HepG2 (cell line): ENCODE measurements at regions not wholly inside any gene's neighbourhood (a gene's known extent, or its start where the extent isn't known, plus 50 kb on each side); places are given as distances from the start of the nearest gene placed in this dataset.

Source experiments
- ATAC-seq: fragments of 200-7000 bp; cut with Tn5 transposase; 3 replicates; pipeline ENCODE4 v1.9.1; 2020; ENCODE audit warnings: mild to moderate bottlenecking, moderate library complexity
- BruUV-seq: library from RNA; stranded (reverse); fragments of 400-500 nt; replicated peaks from 2 replicates; lab custom pipeline; 2021; lab: Mats Ljungman, UMichigan
- CTCF ChIA-PET: fragments of 300-600 bp; formaldehyde crosslinking; extraction: SDS; loops from one replicate; lab custom pipeline; 2021; ENCODE audit warnings: low total read pairs, inconsistent platforms, low intra/inter-chr PET ratio; lab: Yijun Ruan, JAX
- POLR2A ChIA-PET: fragments of 350-600 bp; sonication (Branson Sonifier 250); formaldehyde crosslinking; loops from one replicate; lab custom pipeline; 2020; ENCODE audit warnings: antibody characterized with exemption, inconsistent platforms; lab: Yijun Ruan, JAX
- DNase-seq: peaks from one replicate; pipeline ENCODE4 v3.0.0-alpha.2; 2015; ENCODE audit warnings: low spot score
- FAIRE-seq: peaks from 3 replicates; lab custom pipeline; 2011; peaks lifted over from hg19 to GRCh38; lab: Jason Lieb, UNC
- H2AFZ ChIP-seq: one replicate; pipeline ENCODE4 v1.6.1; 2011; ENCODE audit warnings: low read length, inconsistent platforms
- H3K27ac ChIP-seq: fragments of 300-600 bp; 3 replicates; pipeline ENCODE4 v1.8.0; 2011; ENCODE audit warnings: mixed run types, mild to moderate bottlenecking, mixed read lengths, low read length, inconsistent platforms; ENCODE audit not compliant: insufficient read depth; ENCODE audit errors: extremely low read length
- H3K27me3 ChIP-seq, 2 experiments: fragments of 200-600 bp in 1 of 2; 2 replicates in 1 of 2; 3 replicates in 1 of 2; pipeline versions ENCODE4 v1.6.0 to v1.8.0; 2011; ENCODE audit warnings: low read length in 2 of 2, mild to moderate bottlenecking in 2 of 2, moderate library complexity in 2 of 2, inconsistent platforms in 1 of 2; ENCODE audit not compliant: insufficient read depth in 2 of 2, control insufficient read depth in 1 of 2
- H3K36me3 ChIP-seq, 2 experiments: fragments of 200-600 bp in 1 of 2; replicated peaks in 1 of 2; 2 replicates in 1 of 2; 3 replicates in 1 of 2; pipeline versions ENCODE4 v1.5.1 to v1.8.0; 2011; ENCODE audit warnings: low read length in 2 of 2, inconsistent platforms in 1 of 2; ENCODE audit not compliant: insufficient read depth in 2 of 2, control insufficient read depth in 1 of 2
- H3K4me1 ChIP-seq: 2 replicates; pipeline ENCODE4 v1.5.1; 2012; ENCODE audit warnings: low read length, inconsistent platforms; ENCODE audit not compliant: insufficient read depth
- H3K4me2 ChIP-seq: 2 replicates; pipeline ENCODE4 v1.6.0; 2011; ENCODE audit warnings: low read depth, low read length, inconsistent platforms
- H3K4me3 ChIP-seq, 3 experiments: fragments of 200-600 bp in 1 of 3; sonication (generic), shearing (Covaris generic) in 1 of 3; replicated peaks in 1 of 3; 2 replicates each; pipeline ENCODE4 v1.5.1; 2011 to 2016; ENCODE audit warnings: low read length in 3 of 3, inconsistent platforms in 2 of 3, low read depth in 2 of 3, mild to moderate bottlenecking in 2 of 3, control low read depth in 1 of 3, mixed read lengths in 1 of 3; ENCODE audit not compliant: insufficient read depth in 1 of 3
- H3K79me2 ChIP-seq: one replicate; pipeline ENCODE4 v1.6.1; 2011; ENCODE audit warnings: low read length, inconsistent platforms; ENCODE audit not compliant: insufficient read depth
- H3K9ac ChIP-seq: 2 replicates; pipeline ENCODE4 v1.6.0; 2011; ENCODE audit warnings: mild to moderate bottlenecking, low read depth, low read length, inconsistent platforms; ENCODE audit not compliant: insufficient read depth
- H3K9me3 ChIP-seq: 2 replicates; pipeline ENCODE4 v1.5.1; 2012; ENCODE audit warnings: mild to moderate bottlenecking, low read length
- H4K20me1 ChIP-seq: 2 replicates; pipeline ENCODE4 v1.6.0; 2011; ENCODE audit warnings: inconsistent platforms, mild to moderate bottlenecking, low read length, moderate library complexity; ENCODE audit not compliant: insufficient read depth
- ARNT2 ChIP-seq: sonication (generic); formaldehyde crosslinking; IDR thresholded peaks from 2 replicates; pipeline ENCODE4 v1.8.0; 2022; ENCODE audit warnings: mild to moderate bottlenecking, low read depth, missing genetic modification reagents, moderate library complexity
- GABPB1 ChIP-seq: IDR thresholded peaks from 2 replicates; pipeline ENCODE4 v1.6.1; 2016; ENCODE audit warnings: mild to moderate bottlenecking, missing genetic modification reagents, moderate library complexity, missing compliant biosample characterization
- MTF2 ChIP-seq: sonication (generic); formaldehyde crosslinking; IDR thresholded peaks from 2 replicates; pipeline ENCODE4 v1.5.0; 2020; ENCODE audit warnings: missing genetic modification reagents, borderline replicate concordance
- NFKBIZ ChIP-seq: IDR thresholded peaks from 2 replicates; pipeline ENCODE4 v1.6.1; 2018; ENCODE audit warnings: missing genetic modification reagents, missing compliant biosample characterization
- NPAS2 ChIP-seq: sonication (generic); formaldehyde crosslinking; IDR thresholded peaks from 2 replicates; pipeline ENCODE4 v1.8.0; 2022; ENCODE audit warnings: mild to moderate bottlenecking, missing genetic modification reagents, borderline replicate concordance
- YEATS2 ChIP-seq: sonication (generic); formaldehyde crosslinking; IDR thresholded peaks from 2 replicates; pipeline ENCODE4 v1.4.0; 2020; ENCODE audit warnings: missing genetic modification reagents, borderline replicate concordance
- ZKSCAN5 ChIP-seq: sonication (generic); formaldehyde crosslinking; IDR thresholded peaks from 2 replicates; pipeline ENCODE4 v1.5.1; 2020; ENCODE audit warnings: mild to moderate bottlenecking, missing genetic modification reagents
- ZNF17 ChIP-seq: sonication (generic); formaldehyde crosslinking; IDR thresholded peaks from 2 replicates; pipeline ENCODE4 v1.5.0; 2020; ENCODE audit warnings: mild to moderate bottlenecking, missing genetic modification reagents
- ZNF883 ChIP-seq: sonication (generic); formaldehyde crosslinking; IDR thresholded peaks from 2 replicates; pipeline ENCODE4 v1.5.1; 2020; ENCODE audit warnings: mild to moderate bottlenecking, missing genetic modification reagents; ENCODE audit errors: not compliant biosample characterization
- ZSCAN30 ChIP-seq: sonication (generic); formaldehyde crosslinking; IDR thresholded peaks from 2 replicates; pipeline ENCODE4 v1.5.0; 2020; ENCODE audit warnings: mild to moderate bottlenecking, missing genetic modification reagents
- WGBS: methylation state at CpG from one replicate; pipeline ENCODE4 v1.1.6; 2017; ENCODE audit warnings: low lambda C conversion rate; 5-methylcytosine and 5-hydroxymethylcytosine counted together
- in situ Hi-C: cut with HindIII; loops from 2 replicates; pipeline ENCODE4 v1.10.0; 2017; ENCODE audit warnings: low pct_unique_long_range_greater_than_20kb; ENCODE audit not compliant: extremely low pct_ligation_motif_present
- intact Hi-C: fragments of 100-400 bp; cut with micrococcal nuclease; formaldehyde crosslinking; loops from one replicate; pipeline ENCODE4 v1.10.0; 2022; ENCODE audit not compliant: unreplicated experiment
- TF ChIP-seq, protein P1 (sequence below): sonication (generic); formaldehyde crosslinking; IDR thresholded peaks from 2 replicates; pipeline ENCODE4 v1.4.0; 2020; ENCODE audit warnings: missing genetic modification reagents
- TF ChIP-seq, protein P2 (sequence below): sonication (generic); formaldehyde crosslinking; IDR thresholded peaks from 2 replicates; pipeline ENCODE4 v1.4.0; 2020; ENCODE audit warnings: missing genetic modification reagents
- TF ChIP-seq, protein P3 (sequence below): sonication (generic); formaldehyde crosslinking; IDR thresholded peaks from 2 replicates; pipeline ENCODE4 v1.5.1; 2020; ENCODE audit warnings: missing genetic modification reagents, mild to moderate bottlenecking, borderline replicate concordance
- TF ChIP-seq, protein P4 (sequence below): sonication (generic); formaldehyde crosslinking; IDR thresholded peaks from 2 replicates; pipeline ENCODE4 v1.4.0; 2020; ENCODE audit warnings: missing genetic modification reagents

DNA sequence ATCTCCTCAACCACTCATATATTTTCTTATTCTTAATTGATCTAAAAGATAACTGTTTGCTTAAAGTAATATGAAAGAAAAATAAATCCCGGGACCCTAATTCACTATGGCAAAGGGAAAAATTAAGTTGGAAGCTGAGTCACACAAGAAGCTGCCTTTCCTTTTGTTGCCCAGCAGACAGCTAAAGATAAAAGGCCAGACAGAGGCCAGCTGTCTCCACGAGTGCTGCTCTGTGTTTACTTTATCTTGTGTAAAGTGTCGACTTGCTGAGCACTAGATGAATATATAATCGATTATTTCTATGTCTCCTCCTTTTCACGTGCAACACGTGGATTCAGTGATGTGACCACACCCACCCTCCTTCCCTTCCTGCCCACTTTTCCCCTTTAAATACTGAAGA, 52.8 kb upstream of the NSMCE3 start (continued):
- TF ChIP-seq, protein P1, sequence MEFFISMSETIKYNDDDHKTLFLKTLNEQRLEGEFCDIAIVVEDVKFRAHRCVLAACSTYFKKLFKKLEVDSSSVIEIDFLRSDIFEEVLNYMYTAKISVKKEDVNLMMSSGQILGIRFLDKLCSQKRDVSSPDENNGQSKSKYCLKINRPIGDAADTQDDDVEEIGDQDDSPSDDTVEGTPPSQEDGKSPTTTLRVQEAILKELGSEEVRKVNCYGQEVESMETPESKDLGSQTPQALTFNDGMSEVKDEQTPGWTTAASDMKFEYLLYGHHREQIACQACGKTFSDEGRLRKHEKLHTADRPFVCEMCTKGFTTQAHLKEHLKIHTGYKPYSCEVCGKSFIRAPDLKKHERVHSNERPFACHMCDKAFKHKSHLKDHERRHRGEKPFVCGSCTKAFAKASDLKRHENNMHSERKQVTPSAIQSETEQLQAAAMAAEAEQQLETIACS (CRISPR knock-in tag), result no peak
- TF ChIP-seq, protein P2, sequence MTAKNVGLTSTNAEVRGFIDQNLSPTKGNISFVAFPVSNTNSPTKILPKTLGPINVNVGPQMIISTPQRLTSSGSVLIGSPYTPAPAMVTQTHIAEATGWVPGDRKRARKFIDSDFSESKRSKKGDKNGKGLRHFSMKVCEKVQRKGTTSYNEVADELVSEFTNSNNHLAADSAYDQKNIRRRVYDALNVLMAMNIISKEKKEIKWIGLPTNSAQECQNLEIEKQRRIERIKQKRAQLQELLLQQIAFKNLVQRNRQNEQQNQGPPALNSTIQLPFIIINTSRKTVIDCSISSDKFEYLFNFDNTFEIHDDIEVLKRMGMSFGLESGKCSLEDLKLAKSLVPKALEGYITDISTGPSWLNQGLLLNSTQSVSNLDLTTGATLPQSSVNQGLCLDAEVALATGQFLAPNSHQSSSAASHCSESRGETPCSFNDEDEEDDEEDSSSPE (CRISPR knock-in tag), result no peak
- TF ChIP-seq MTF2 (CRISPR knock-in tag), result no peak
- TF ChIP-seq GABPB1, result no peak
- TF ChIP-seq, protein P3, sequence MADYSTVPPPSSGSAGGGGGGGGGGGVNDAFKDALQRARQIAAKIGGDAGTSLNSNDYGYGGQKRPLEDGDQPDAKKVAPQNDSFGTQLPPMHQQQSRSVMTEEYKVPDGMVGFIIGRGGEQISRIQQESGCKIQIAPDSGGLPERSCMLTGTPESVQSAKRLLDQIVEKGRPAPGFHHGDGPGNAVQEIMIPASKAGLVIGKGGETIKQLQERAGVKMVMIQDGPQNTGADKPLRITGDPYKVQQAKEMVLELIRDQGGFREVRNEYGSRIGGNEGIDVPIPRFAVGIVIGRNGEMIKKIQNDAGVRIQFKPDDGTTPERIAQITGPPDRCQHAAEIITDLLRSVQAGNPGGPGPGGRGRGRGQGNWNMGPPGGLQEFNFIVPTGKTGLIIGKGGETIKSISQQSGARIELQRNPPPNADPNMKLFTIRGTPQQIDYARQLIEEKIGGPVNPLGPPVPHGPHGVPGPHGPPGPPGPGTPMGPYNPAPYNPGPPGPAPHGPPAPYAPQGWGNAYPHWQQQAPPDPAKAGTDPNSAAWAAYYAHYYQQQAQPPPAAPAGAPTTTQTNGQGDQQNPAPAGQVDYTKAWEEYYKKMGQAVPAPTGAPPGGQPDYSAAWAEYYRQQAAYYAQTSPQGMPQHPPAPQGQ (CRISPR knock-in tag), result no peak

DNA sequence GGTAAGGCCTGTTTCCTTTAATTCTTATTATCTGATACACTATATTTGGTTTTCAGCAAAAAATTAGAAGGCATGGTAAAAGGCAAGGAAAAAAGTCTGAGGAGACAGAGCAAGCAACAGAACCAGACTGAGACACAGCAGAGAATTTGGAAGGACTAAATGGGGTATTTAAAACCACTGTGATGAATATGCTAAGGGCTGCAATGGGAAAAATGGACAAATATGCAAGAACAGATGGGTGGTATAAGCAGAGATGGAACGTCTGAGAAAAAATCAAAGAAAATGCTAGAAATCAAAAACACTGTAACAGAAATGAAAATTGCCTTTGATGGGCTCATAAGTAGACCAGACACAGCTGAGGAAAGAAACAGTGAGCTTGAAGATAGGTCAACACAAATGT, 50.8 kb upstream of the NSMCE3 start:
- no peaks in the 10 kb centered on the region for H4K20me1 ChIP-seq
- no peak overlapping the region for H3K27ac ChIP-seq
- POLR2A ChIA-PET, result no interaction called here
- WGBS, result 0% methylated on average over 1 of the region's 1 CpG
- no TSS peak for BruUV-seq
- no peak for DNase-seq
- no peaks in the 10 kb centered on the region for H3K27me3 ChIP-seq
- intact Hi-C loops, result no loop called here
- H3K4me1 ChIP-seq, result no peaks in the 10 kb centered on the region
- H3K4me3 ChIP-seq, result no peak overlapping the region
- no peak for FAIRE-seq
- no peak for ATAC-seq
- H3K36me3 ChIP-seq, result no peaks in the 10 kb centered on the region
- H3K4me2 ChIP-seq, result no peak overlapping the region
- TF ChIP-seq ZNF17 (no peak), ZNF883 (CRISPR knock-in tag) (no peak), ZKSCAN5 (no peak), NFKBIZ (CRISPR knock-in tag) (no peak), NPAS2 (CRISPR knock-in tag) (no peak), YEATS2 (no peak), ZSCAN30 (CRISPR knock-in tag) (no peak), ARNT2 (CRISPR knock-in tag) (no peak)
- TF ChIP-seq, protein P4, sequence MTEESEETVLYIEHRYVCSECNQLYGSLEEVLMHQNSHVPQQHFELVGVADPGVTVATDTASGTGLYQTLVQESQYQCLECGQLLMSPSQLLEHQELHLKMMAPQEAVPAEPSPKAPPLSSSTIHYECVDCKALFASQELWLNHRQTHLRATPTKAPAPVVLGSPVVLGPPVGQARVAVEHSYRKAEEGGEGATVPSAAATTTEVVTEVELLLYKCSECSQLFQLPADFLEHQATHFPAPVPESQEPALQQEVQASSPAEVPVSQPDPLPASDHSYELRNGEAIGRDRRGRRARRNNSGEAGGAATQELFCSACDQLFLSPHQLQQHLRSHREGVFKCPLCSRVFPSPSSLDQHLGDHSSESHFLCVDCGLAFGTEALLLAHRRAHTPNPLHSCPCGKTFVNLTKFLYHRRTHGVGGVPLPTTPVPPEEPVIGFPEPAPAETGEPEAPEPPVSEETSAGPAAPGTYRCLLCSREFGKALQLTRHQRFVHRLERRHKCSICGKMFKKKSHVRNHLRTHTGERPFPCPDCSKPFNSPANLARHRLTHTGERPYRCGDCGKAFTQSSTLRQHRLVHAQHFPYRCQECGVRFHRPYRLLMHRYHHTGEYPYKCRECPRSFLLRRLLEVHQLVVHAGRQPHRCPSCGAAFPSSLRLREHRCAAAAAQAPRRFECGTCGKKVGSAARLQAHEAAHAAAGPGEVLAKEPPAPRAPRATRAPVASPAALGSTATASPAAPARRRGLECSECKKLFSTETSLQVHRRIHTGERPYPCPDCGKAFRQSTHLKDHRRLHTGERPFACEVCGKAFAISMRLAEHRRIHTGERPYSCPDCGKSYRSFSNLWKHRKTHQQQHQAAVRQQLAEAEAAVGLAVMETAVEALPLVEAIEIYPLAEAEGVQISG, result no peak
- TF ChIP-seq, all 625 proteins: peak for 0
- CTCF ChIA-PET, result no interaction called here
- Histone ChIP-seq H3K9ac (no peak overlapping the region), H3K9me3 (0 out of 2 replicates have a peak, but pooled peaks cover under 1% of the 10 kb centered on the region), H3K79me2 (no peaks in the 10 kb centered on the region), H2AFZ (no peak overlapping the region)
- in situ Hi-C loops, result no loop called here
